Large intestine (tissue), 3 donors: ENCODE measurements at regions not wholly inside any gene's neighbourhood (a gene's known extent, or its start where the extent isn't known, plus 50 kb on each side); places are given as distances from the start of the nearest gene placed in this dataset.

Source experiments
- DNase-seq, 2 donors: peaks; one replicate each; pipeline versions ENCODE4 v3.0.0 to v3.0.0-alpha.2; 2013
- H3K27ac ChIP-seq: one replicate; pipeline ENCODE4 v1.5.1; 2013; ENCODE audit warnings: low read length
- H3K27me3 ChIP-seq: 2 replicates; pipeline ENCODE4 v1.6.1; 2013; ENCODE audit warnings: low read length; ENCODE audit not compliant: control insufficient read depth, insufficient read depth
- H3K36me3 ChIP-seq: 2 replicates; pipeline ENCODE4 v1.6.1; 2013; ENCODE audit warnings: low read length; ENCODE audit not compliant: control insufficient read depth, insufficient read depth
- H3K4me1 ChIP-seq: one replicate; pipeline ENCODE4 v1.6.1; 2013; ENCODE audit warnings: low read length; ENCODE audit not compliant: control insufficient read depth, insufficient read depth
- H3K4me3 ChIP-seq: one replicate; pipeline ENCODE4 v1.5.1; 2013; ENCODE audit warnings: low read length
- H3K9me3 ChIP-seq: one replicate; pipeline ENCODE4 v1.6.1; 2013; ENCODE audit warnings: mild to moderate bottlenecking, low read depth, low read length, moderate library complexity; ENCODE audit not compliant: control insufficient read depth
- WGBS: methylation state at CpG from one replicate; pipeline ENCODE4 v1.1.5; 2013; ENCODE audit warnings: low lambda C conversion rate; ENCODE audit not compliant: insufficient coverage; 5-methylcytosine and 5-hydroxymethylcytosine counted together

DNA sequence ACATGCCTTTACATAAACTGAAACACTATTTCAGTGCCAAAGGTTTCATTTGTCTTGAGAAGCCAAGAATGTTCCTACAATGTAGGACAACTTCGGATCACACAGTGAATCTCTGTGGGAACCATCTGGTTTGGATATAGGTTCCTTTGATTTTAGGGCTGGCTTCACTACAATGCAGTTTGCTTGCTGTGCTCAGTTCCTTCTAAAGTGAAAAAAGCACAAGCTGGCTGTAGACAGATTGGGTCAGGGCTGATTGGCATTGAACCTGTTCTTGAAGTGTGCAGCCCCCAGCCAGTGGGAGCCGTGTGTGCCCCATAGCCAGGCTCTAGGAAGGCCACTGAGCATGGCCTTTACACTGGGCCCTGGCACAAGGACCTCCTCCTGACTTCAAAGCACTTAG is 167.9 kb upstream of the HNRNPA3 start:
- no peaks in the 10 kb centered on the region for H3K4me1 ChIP-seq
- DNase-seq = no peak
- no CpG with 5 or more reads among the region's 2 CpGs for WGBS
- H3K4me3 ChIP-seq = no peak overlapping the region
- H3K9me3 ChIP-seq = no peaks in the 10 kb centered on the region
- no peak overlapping the region for H3K27ac ChIP-seq
- peaks cover 34% of the 10 kb centered on the region for H3K27me3 ChIP-seq
- H3K36me3 ChIP-seq = no peaks in the 10 kb centered on the region

DNA sequence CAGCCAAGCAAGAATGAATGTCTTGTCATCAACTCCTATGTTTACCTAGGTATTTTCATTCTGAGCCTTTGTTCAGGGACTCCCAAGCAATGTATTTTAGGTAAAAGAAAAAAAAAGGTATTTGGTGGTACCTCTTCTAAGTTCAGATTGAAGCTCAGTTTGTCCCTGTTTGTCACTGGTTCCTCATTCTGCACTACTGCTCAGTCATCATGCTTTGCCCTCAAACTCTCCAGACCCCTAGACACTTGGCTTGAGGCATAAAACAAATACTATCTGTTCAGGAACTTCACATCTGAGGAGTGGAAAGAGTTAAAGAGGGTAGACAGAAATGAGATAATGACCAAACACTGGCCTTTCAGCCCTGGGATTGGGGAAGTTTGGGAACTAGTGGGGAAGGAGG is 163.6 kb upstream of the HNRNPA3 start:
- peaks cover 28% of the 10 kb centered on the region for H3K27me3 ChIP-seq
- no peaks in the 10 kb centered on the region for H3K9me3 ChIP-seq
- H3K27ac ChIP-seq = no peak overlapping the region
- no peaks in the 10 kb centered on the region for H3K36me3 ChIP-seq
- H3K4me1 ChIP-seq = no peaks in the 10 kb centered on the region
- no peak for DNase-seq
- no peak overlapping the region for H3K4me3 ChIP-seq

DNA sequence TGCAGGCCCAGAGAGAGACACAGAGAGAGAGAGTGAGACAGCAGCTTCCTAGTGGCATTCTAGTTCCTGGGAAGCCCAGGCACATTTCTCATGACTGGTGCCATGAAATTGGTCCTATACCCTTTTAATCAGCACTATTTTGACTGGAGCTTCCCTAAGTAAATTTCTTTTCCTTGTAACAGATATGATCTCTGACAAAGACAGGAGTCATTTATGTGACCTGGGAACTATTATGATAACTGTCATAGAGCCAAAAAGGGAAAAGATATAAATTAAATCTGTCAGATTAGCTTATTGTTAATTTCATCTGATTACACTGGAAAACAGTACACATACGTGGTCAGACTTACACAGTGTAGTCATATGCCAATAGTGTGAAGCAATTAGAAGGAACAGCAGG is 161.3 kb upstream of the HNRNPA3 start:
- WGBS = no CpG with 5 or more reads among the region's 1 CpG
- peaks cover 18% of the 10 kb centered on the region for H3K27me3 ChIP-seq
- H3K36me3 ChIP-seq = no peaks in the 10 kb centered on the region
- H3K4me1 ChIP-seq = no peaks in the 10 kb centered on the region
- no peak overlapping the region for H3K27ac ChIP-seq
- DNase-seq = no peak
- no peak overlapping the region for H3K4me3 ChIP-seq
- H3K9me3 ChIP-seq = no peaks in the 10 kb centered on the region

DNA sequence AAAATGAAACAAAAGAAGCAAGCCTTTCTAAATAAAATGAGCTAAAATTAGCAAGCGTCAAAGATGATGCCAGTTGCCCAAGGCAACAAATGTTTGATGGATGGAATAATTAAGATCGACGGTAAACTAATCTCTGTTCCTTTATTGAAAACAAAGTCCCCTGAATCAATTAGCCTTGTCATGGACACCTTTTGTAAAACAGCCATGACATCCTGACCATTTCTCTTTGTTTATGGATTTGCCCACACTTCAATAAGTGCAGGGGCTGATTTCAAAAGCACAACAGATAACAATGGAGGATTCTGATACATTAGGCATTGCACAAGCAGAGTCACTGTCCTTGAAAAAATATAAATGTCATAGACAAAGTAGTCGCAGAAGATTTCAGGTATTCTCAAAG is 160.1 kb upstream of the HNRNPA3 start:
- 100% methylated on average over 1 of the region's 4 CpGs for WGBS
- Histone ChIP-seq H3K4me1 (no peaks in the 10 kb centered on the region), H3K27ac (no peak overlapping the region)

DNA sequence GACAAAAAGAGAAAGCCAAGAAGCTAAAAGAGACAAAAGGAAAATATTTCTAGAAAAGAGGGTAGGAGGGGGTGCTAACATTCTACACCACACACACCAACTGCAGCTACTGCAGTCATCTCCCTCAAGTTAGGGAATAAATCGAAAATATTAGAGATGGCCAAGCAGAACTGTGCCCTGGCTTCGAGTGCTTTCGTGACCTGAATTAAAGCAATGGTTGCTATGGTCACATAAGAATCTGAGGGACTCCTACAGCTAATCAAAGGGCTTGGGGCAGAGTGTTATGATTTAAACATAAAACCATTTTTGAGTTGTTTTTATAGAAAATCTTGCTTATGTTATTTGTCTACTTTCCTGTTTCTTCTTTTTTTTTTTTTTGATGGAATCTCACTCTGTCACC is 159.6 kb upstream of the HNRNPA3 start:
- Histone ChIP-seq H3K4me3 (no peak overlapping the region), H3K36me3 (no peaks in the 10 kb centered on the region), H3K27me3 (peaks cover 16% of the 10 kb centered on the region), H3K27ac (no peak overlapping the region), H3K4me1 (no peaks in the 10 kb centered on the region), H3K9me3 (no peaks in the 10 kb centered on the region)
- no peak for DNase-seq
- WGBS = no CpG with 5 or more reads among the region's 3 CpGs

More for the DNA sequence above, 160.1 kb upstream of the HNRNPA3 start:
- no peak for DNase-seq
- H3K27me3 ChIP-seq = peaks cover 16% of the 10 kb centered on the region
- H3K9me3 ChIP-seq = no peaks in the 10 kb centered on the region
- no peaks in the 10 kb centered on the region for H3K36me3 ChIP-seq
- H3K4me3 ChIP-seq = no peak overlapping the region

DNA sequence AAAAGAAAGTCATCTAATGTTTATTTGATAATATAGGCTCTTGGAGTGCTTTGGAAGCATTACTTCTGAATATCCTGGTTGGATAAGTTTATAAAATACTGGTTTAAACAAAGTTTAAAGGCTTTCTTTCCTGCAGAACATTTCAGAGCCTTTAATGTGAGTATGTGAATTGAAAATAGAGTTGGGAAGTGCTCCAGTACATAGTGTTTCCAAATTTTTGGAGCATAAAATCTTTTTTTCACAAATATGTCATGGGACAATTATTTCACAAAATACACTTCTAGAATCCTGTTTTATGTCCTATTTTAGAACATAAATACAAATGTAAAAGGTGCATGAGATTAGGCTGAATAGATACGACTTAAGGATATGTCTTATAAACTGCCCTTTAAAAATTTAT is 158.9 kb upstream of the HNRNPA3 start:
- no peak for DNase-seq
- Histone ChIP-seq H3K27me3 (peaks cover 16% of the 10 kb centered on the region), H3K4me1 (no peaks in the 10 kb centered on the region), H3K27ac (no peak overlapping the region), H3K36me3 (no peaks in the 10 kb centered on the region), H3K4me3 (no peak overlapping the region), H3K9me3 (no peaks in the 10 kb centered on the region)
- WGBS = 100% methylated on average over 1 of the region's 1 CpG

DNA sequence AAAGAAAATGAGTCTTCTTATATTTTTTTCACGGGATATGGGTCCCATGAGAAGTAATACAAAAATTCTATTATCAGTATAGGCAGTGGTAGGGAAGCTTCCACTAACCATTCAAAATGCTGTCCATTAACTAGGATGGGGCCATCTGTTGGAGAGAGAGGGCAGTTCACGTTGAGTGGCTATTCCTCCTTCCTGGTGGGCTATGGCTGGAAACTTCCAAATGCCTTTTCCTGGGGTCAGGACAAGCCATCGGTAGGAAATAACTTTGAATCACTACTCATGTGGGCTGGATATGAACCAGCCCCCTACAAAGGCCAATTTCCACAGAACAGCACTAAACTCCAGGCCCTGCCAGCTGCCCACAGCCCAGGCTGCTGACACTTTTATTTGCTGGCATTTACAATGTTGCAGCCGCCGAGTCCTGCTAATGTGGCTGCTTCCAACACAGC is 156.1 kb upstream of the HNRNPA3 start:
- peaks cover 12% of the 10 kb centered on the region for H3K27me3 ChIP-seq

DNA sequence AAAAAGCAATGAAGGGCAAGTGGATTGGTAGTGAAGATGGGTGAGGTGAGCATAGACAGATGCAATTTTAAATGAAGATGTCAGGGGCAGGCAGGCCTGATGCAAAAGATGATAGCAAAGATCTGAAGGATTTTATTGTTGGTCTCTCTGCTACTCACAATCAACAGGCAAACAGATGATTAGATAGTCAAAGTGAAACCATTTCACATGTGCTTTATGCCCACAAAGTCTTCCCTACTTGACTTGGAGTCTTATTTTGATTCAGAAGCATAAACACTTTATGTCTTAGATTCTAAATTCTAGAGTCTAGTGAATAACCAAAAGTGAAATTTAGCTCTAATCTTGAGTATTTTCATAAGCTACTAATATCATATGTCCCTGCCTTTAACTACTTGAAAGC is 153.8 kb upstream of the HNRNPA3 start:
- no peaks in the 10 kb centered on the region for H3K4me1 ChIP-seq
- peaks cover 8% of the 10 kb centered on the region for H3K27me3 ChIP-seq
- H3K4me3 ChIP-seq = no peak overlapping the region
- no peaks in the 10 kb centered on the region for H3K36me3 ChIP-seq
- H3K9me3 ChIP-seq = no peaks in the 10 kb centered on the region
- no peak overlapping the region for H3K27ac ChIP-seq
- DNase-seq = no peak

More for the DNA sequence above, 156.1 kb upstream of the HNRNPA3 start:
- no peak overlapping the region for H3K27ac ChIP-seq
- H3K4me1 ChIP-seq = no peaks in the 10 kb centered on the region
- H3K36me3 ChIP-seq = no peaks in the 10 kb centered on the region
- H3K9me3 ChIP-seq = no peaks in the 10 kb centered on the region
- DNase-seq = peak in 1 of 2 donors; percentile 2
- 80% methylated on average over 1 of the region's 5 CpGs for WGBS
- no peak overlapping the region for H3K4me3 ChIP-seq

DNA sequence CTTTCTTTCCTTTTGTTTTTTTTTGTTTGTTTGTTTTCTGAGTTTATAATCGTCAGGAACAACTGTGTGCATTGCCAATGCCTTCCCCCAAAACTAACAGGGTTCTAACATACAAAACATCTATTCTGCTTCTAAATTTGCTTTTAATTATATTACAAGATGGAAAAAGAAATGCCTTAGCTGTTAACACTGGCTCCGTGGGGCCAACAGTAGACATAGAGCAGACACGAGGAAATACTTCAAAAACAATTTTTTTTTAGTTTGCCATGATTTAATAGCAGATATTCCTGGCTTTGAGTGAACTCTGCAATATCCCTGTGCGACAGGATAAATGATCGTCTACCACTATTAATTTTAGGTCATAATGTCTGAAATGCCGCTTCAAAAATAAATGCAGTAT is 153.3 kb upstream of the HNRNPA3 start:
- Histone ChIP-seq H3K4me3 (no peak overlapping the region), H3K9me3 (no peaks in the 10 kb centered on the region), H3K27me3 (peaks cover 8% of the 10 kb centered on the region), H3K4me1 (no peaks in the 10 kb centered on the region), H3K27ac (no peak overlapping the region), H3K36me3 (no peaks in the 10 kb centered on the region)
- WGBS = 49% methylated on average over 4 of the region's 6 CpGs
- DNase-seq = no peak

DNA sequence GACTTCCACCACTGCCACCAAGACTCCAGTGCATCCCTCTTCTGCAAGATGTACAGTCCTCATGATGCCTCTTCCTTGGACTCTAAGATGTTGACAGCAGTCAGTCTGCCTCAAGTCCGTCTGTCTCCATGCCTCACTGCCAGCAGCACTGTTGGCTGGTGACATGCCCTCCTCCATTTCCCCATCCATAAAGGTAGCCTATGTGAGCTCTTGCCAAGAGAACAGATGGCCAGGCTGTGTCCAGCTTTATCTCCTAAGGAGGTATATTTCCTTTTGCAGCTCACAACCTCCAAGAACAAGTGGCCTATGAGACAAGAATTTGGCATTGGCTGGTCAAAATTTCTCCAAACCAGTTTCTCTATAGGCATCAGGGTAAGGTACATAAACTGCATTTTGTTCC is 149.3 kb upstream of the HNRNPA3 start:
- no peak overlapping the region for H3K4me3 ChIP-seq
- H3K27me3 ChIP-seq = peaks cover 9% of the 10 kb centered on the region
- no peaks in the 10 kb centered on the region for H3K36me3 ChIP-seq
- WGBS = no CpG with 5 or more reads among the region's 1 CpG
- no peak for DNase-seq
- no peaks in the 10 kb centered on the region for H3K9me3 ChIP-seq
- no peaks in the 10 kb centered on the region for H3K4me1 ChIP-seq
- no peak overlapping the region for H3K27ac ChIP-seq

DNA sequence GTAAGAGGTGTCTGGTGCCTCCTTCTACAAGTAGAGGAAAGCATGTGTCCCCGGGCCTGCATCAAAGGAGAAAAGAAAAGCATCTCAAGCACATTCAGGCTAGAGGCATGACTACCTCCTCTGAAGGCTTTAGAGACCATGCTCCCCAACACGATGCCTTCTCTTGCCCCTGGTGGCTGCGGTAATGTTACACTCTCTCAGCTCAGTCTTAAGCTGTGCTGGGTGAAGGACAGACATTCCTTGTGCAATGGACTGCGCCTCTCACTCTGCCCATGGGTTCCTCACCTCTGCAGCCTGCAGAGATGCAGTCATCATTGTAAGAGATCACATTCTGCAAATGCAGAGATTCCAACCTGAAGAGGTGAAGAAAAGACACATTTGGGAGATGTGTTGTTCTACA is 148.2 kb upstream of the HNRNPA3 start:
- Histone ChIP-seq H3K27me3 (peaks cover 9% of the 10 kb centered on the region), H3K9me3 (no peaks in the 10 kb centered on the region), H3K4me1 (no peaks in the 10 kb centered on the region), H3K36me3 (no peaks in the 10 kb centered on the region), H3K27ac (no peak overlapping the region), H3K4me3 (no peak overlapping the region)
- no peak for DNase-seq
- no CpG with 5 or more reads among the region's 4 CpGs for WGBS
